ENCODE measurements at regions not wholly inside any gene's neighbourhood (a gene's known extent, or its start where the extent isn't known, plus 50 kb on each side); places are given as distances from the start of the nearest gene placed in this dataset.

- no peak for TF ChIP-seq EZH2 (IDR thresholded peaks at IDR 0.05; ENCODE audit: borderline replicate concordance, low read depth, low read length, poor library complexity, severe bottlenecking)
- TF ChIP-seq, protein P1, sequence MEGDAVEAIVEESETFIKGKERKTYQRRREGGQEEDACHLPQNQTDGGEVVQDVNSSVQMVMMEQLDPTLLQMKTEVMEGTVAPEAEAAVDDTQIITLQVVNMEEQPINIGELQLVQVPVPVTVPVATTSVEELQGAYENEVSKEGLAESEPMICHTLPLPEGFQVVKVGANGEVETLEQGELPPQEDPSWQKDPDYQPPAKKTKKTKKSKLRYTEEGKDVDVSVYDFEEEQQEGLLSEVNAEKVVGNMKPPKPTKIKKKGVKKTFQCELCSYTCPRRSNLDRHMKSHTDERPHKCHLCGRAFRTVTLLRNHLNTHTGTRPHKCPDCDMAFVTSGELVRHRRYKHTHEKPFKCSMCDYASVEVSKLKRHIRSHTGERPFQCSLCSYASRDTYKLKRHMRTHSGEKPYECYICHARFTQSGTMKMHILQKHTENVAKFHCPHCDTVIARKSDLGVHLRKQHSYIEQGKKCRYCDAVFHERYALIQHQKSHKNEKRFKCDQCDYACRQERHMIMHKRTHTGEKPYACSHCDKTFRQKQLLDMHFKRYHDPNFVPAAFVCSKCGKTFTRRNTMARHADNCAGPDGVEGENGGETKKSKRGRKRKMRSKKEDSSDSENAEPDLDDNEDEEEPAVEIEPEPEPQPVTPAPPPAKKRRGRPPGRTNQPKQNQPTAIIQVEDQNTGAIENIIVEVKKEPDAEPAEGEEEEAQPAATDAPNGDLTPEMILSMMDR (conservative IDR thresholded peaks at IDR 0.05; ENCODE audit: low read depth, low read length): no peak
These were observed 213.5 kb upstream of the NAV2 start for GRCh38 chr11:19499026-19499669.

Measured in A673 (cell line).